ENCODE measurements at regions not wholly inside any gene's neighbourhood (a gene's known extent, or its start where the extent isn't known, plus 50 kb on each side); places are given as distances from the start of the nearest gene placed in this dataset.

DNA sequence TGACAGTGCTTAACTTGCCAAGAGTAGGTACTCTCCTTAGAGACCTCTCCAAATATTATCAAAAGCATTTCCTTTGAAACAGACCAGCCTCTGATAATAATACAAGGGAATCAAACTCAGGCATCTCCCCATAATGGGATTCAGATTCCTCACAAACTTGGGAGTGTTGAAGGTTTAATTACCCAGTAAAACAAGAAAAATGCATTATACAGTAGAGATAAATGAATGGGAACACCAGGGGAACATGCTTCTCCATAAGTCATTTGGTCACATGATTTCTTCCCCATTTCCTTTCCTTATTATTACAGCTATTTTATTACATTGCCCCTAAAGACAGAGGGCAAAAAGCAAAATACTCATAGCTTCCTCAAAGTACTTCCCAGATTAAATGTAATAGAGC is 325.0 kb upstream of the CDIN1 start:
- H4K20me1 ChIP-seq (ENCODE audit: control insufficient read depth, insufficient read depth, low read depth, low read length): no peaks in the 10 kb centered on the region
- no peaks in the 10 kb centered on the region for H3K79me2 ChIP-seq (ENCODE audit: control insufficient read depth, low read length)
- H3K9me2 ChIP-seq (replicated peaks; ENCODE audit: control insufficient read depth, low read length): no peaks in the 10 kb centered on the region
- H3K27ac ChIP-seq (ENCODE audit: low read depth, low read length): no peak overlapping the region
- no peak overlapping the region for H3K4me3 ChIP-seq (ENCODE audit: low read length)
- H3F3A ChIP-seq (ENCODE audit: control insufficient read depth, insufficient read depth): no peaks in the 10 kb centered on the region
- no peaks in the 10 kb centered on the region for H3K4me1 ChIP-seq (ENCODE audit: control insufficient read depth, low read length)
- H3K9me3 ChIP-seq (ENCODE audit: control insufficient read depth, insufficient read depth, low read length): no peaks in the 10 kb centered on the region
- no peaks in the 10 kb centered on the region for H3K27me3 ChIP-seq (ENCODE audit: control insufficient read depth, low read length)
- H3K36me3 ChIP-seq (ENCODE audit: control insufficient read depth, low read length): no peaks in the 10 kb centered on the region
- no peak overlapping the region for H3K4me2 ChIP-seq (ENCODE audit: low read length)
- TF ChIP-seq EZH2phosphoT487 (IDR thresholded peaks at IDR 0.05; ENCODE audit: borderline replicate concordance, low read length) (no peak), CTCF (IDR thresholded peaks at IDR 0.05; ENCODE audit: low read depth, low read length, poor library complexity, severe bottlenecking) (no peak)

- H3K79me2 ChIP-seq (ENCODE audit: control insufficient read depth, low read length): no peaks in the 10 kb centered on the region
- TF ChIP-seq CTCF (IDR thresholded peaks at IDR 0.05; ENCODE audit: low read depth, low read length, poor library complexity, severe bottlenecking) (no peak), EZH2phosphoT487 (IDR thresholded peaks at IDR 0.05; ENCODE audit: borderline replicate concordance, low read length) (no peak)
- H4K20me1 ChIP-seq (ENCODE audit: control insufficient read depth, insufficient read depth, low read depth, low read length): no peaks in the 10 kb centered on the region
These were observed 323.0 kb upstream of the CDIN1 start for GRCh38 chr15:36256404-36256807.

GRCh38 chr15:36263666-36264065 is 315.8 kb upstream of the CDIN1 start:
- H3K9me3 ChIP-seq (ENCODE audit: control insufficient read depth, insufficient read depth, low read length): no peaks in the 10 kb centered on the region
- H3K27me3 ChIP-seq (ENCODE audit: control insufficient read depth, low read length): 0 out of 2 replicates have a peak, but pooled peaks cover 3% of the 10 kb centered on the region
- H3K36me3 ChIP-seq (ENCODE audit: control insufficient read depth, low read length): no peaks in the 10 kb centered on the region
- no peaks in the 10 kb centered on the region for H3K9me2 ChIP-seq (replicated peaks; ENCODE audit: control insufficient read depth, low read length)
- no peak overlapping the region for H3K4me2 ChIP-seq (ENCODE audit: low read length)
- H3K4me1 ChIP-seq (ENCODE audit: control insufficient read depth, low read length): no peaks in the 10 kb centered on the region
- no peaks in the 10 kb centered on the region for H3K79me2 ChIP-seq (ENCODE audit: control insufficient read depth, low read length)
- TF ChIP-seq EZH2phosphoT487 (IDR thresholded peaks at IDR 0.05; ENCODE audit: borderline replicate concordance, low read length): no peak
- no peak for TF ChIP-seq CTCF (IDR thresholded peaks at IDR 0.05; ENCODE audit: low read depth, low read length, poor library complexity, severe bottlenecking)
- no peak overlapping the region for H3K4me3 ChIP-seq (ENCODE audit: low read length)
- no peak overlapping the region for H3K27ac ChIP-seq (ENCODE audit: low read depth, low read length)
- H4K20me1 ChIP-seq (ENCODE audit: control insufficient read depth, insufficient read depth, low read depth, low read length): no peaks in the 10 kb centered on the region
- no peaks in the 10 kb centered on the region for H3F3A ChIP-seq (ENCODE audit: control insufficient read depth, insufficient read depth)

More at GRCh38 chr15:36256404-36256807, 323.0 kb upstream of the CDIN1 start:
- Histone ChIP-seq H3K27me3 (ENCODE audit: control insufficient read depth, low read length) (no peaks in the 10 kb centered on the region), H3K9me2 (replicated peaks; ENCODE audit: control insufficient read depth, low read length) (no peaks in the 10 kb centered on the region), H3K27ac (ENCODE audit: low read depth, low read length) (no peak overlapping the region), H3K4me1 (ENCODE audit: control insufficient read depth, low read length) (no peaks in the 10 kb centered on the region), H3K36me3 (ENCODE audit: control insufficient read depth, low read length) (no peaks in the 10 kb centered on the region), H3K9me3 (ENCODE audit: control insufficient read depth, insufficient read depth, low read length) (no peaks in the 10 kb centered on the region), H3F3A (ENCODE audit: control insufficient read depth, insufficient read depth) (no peaks in the 10 kb centered on the region), H3K4me2 (ENCODE audit: low read length) (no peak overlapping the region), H3K4me3 (ENCODE audit: low read length) (no peak overlapping the region)
